ENCODE measurements at regions not wholly inside any gene's neighbourhood (a gene's known extent, or its start where the extent isn't known, plus 50 kb on each side); places are given as distances from the start of the nearest gene placed in this dataset.
"Not testable (repeated sequence)": the region's sequence is repeated elsewhere in the genome, so short reads cannot be mapped to it uniquely, and the experiment has no call there.

GRCh38 chr18:56487801-56488200 lies 150.6 kb downstream of the TXNL1 start:
- no peak for DNase-seq

- DNase-seq, result no peak
Measured at GRCh38 chr18:56483386-56483785, 155.0 kb downstream of the TXNL1 start.

GRCh38 chr18:56482813-56483212 lies 155.6 kb downstream of the TXNL1 start:
- not testable (repeated sequence) for DNase-seq

GRCh38 chr18:56481751-56482150 lies 156.6 kb downstream of the TXNL1 start:
- DNase-seq, result no peak

- no peak for DNase-seq
Measured at GRCh38 chr18:56479841-56480240, 158.6 kb downstream of the TXNL1 start.

- DNase-seq, result no peak
Measured at GRCh38 chr18:56475250-56475649, 163.1 kb downstream of the TXNL1 start.

- no peak for DNase-seq
Measured at GRCh38 chr18:56473400-56474024, 164.9 kb downstream of the TXNL1 start.

- DNase-seq, result no peak
Measured at GRCh38 chr18:56470406-56471351, 167.7 kb downstream of the TXNL1 start.

- DNase-seq, result no peak
Measured at GRCh38 chr18:56469582-56469981, 168.8 kb downstream of the TXNL1 start.

GRCh38 chr18:56468396-56468795 lies 170.0 kb downstream of the TXNL1 start:
- no peak for DNase-seq

- DNase-seq, result no peak
Measured at GRCh38 chr18:56462276-56462675, 176.1 kb downstream of the TXNL1 start.

- no peak for DNase-seq
Measured at GRCh38 chr18:56461151-56461550, 177.2 kb downstream of the TXNL1 start.

GRCh38 chr18:56460581-56460980 lies 177.8 kb downstream of the TXNL1 start:
- DNase-seq, result no peak

GRCh38 chr18:56458770-56459712 lies 179.4 kb downstream of the TXNL1 start:
- DNase-seq, result no peak

GRCh38 chr18:56455874-56456273 lies 182.5 kb downstream of the TXNL1 start:
- DNase-seq, result no peak

GRCh38 chr18:56455141-56455540 lies 183.3 kb downstream of the TXNL1 start:
- no peak for DNase-seq

- no peak for DNase-seq
Measured at GRCh38 chr18:56453631-56454030, 184.8 kb downstream of the TXNL1 start.

- no peak for DNase-seq
Measured at GRCh38 chr18:56451188-56451587, 187.2 kb downstream of the TXNL1 start.

GRCh38 chr18:56448751-56449150 lies 189.6 kb downstream of the TXNL1 start:
- no peak for DNase-seq

- no peak for DNase-seq
Measured at GRCh38 chr18:56445422-56445821, 193.0 kb downstream of the TXNL1 start.

- DNase-seq, result no peak
Measured at GRCh38 chr18:56444201-56444600, 194.2 kb downstream of the TXNL1 start.

GRCh38 chr18:56443166-56443907 lies 195.1 kb downstream of the TXNL1 start:
- no peak for DNase-seq

Data from RPMI8226 (cell line).